ENCODE measurements at regions not wholly inside any gene's neighbourhood (a gene's known extent, or its start where the extent isn't known, plus 50 kb on each side); places are given as distances from the start of the nearest gene placed in this dataset.

- H3K9ac ChIP-seq, result no peak overlapping the region
- no peaks in the 10 kb centered on the region for H4K20me1 ChIP-seq (ENCODE audit: low read depth)
- Mint-ChIP-seq H3K27ac (no peak overlapping the region), H3K4me3 (no peak overlapping the region), H3K4me1 (peaks cover 32% of the 10 kb centered on the region), H3K36me3 (no peaks in the 10 kb centered on the region), H3K27me3 (ENCODE audit: insufficient read depth, low read depth) (peaks cover 4% of the 10 kb centered on the region), H3K9me3 (no peaks in the 10 kb centered on the region)
- no peaks in the 10 kb centered on the region for H3F3A ChIP-seq (ENCODE audit: low read depth)
- H3K9me3 ChIP-seq (ENCODE audit: low read depth), result no peaks in the 10 kb centered on the region
- no peak for DNase-seq (ENCODE audit: low spot score)
- H3K79me2 ChIP-seq (ENCODE audit: low read depth), result no peaks in the 10 kb centered on the region
- H3K4me3 ChIP-seq, result no peak overlapping the region
- H3K4me1 ChIP-seq, result peaks cover 17% of the 10 kb centered on the region
- peak overlapping the region; percentile 64 for H2AFZ ChIP-seq (replicated peaks)
- H3K27me3 ChIP-seq, result no peaks in the 10 kb centered on the region
- peak overlapping the region; percentile 40 for H3K4me2 ChIP-seq
- TF ChIP-seq CTCF (IDR thresholded peaks at IDR 0.05) (no peak), EZH2 (IDR thresholded peaks at IDR 0.05) (no peak)
- no peak overlapping the region for H3K27ac ChIP-seq
- H3K36me3 ChIP-seq, result no peaks in the 10 kb centered on the region
Measured at GRCh38 chr5:82359272-82359671, 81.1 kb upstream of the RPS23 start.

GRCh38 chr5:82358457-82358856, 80.3 kb upstream of the RPS23 start:
- no peak for TF ChIP-seq EZH2phosphoT487 (IDR thresholded peaks at IDR 0.05)
- TF ChIP-seq CTCF (IDR thresholded peaks at IDR 0.05), result no peak
- TF ChIP-seq EZH2 (IDR thresholded peaks at IDR 0.05), result no peak
- no peaks in the 10 kb centered on the region for H3K36me3 Mint-ChIP-seq

GRCh38 chr5:82356808-82357671, 78.9 kb upstream of the RPS23 start:
- Mint-ChIP-seq H3K36me3 (no peaks in the 10 kb centered on the region), H3K9me3 (no peaks in the 10 kb centered on the region), H3K27ac (no peak overlapping the region), H3K27me3 (ENCODE audit: insufficient read depth, low read depth) (no peaks in the 10 kb centered on the region), H3K4me3 (no peak overlapping the region), H3K4me1 (peaks cover 24% of the 10 kb centered on the region)
- Histone ChIP-seq H3K9me3 (ENCODE audit: low read depth) (no peaks in the 10 kb centered on the region), H3K4me1 (peaks cover 17% of the 10 kb centered on the region), H2AFZ (replicated peaks) (no peak overlapping the region), H3K9ac (no peak overlapping the region), H3K27ac (no peak overlapping the region), H3K27me3 (no peaks in the 10 kb centered on the region), H3K36me3 (no peaks in the 10 kb centered on the region), H4K20me1 (ENCODE audit: low read depth) (no peaks in the 10 kb centered on the region), H3K4me3 (no peak overlapping the region), H3K4me2 (no peak overlapping the region), H3K79me2 (ENCODE audit: low read depth) (no peaks in the 10 kb centered on the region), H3F3A (ENCODE audit: low read depth) (no peaks in the 10 kb centered on the region)
- DNase-seq (ENCODE audit: low spot score), result no peak
- TF ChIP-seq EZH2phosphoT487 (IDR thresholded peaks at IDR 0.05) (no peak), CTCF (IDR thresholded peaks at IDR 0.05) (no peak), EZH2 (IDR thresholded peaks at IDR 0.05) (no peak)

More at GRCh38 chr5:82358457-82358856, 80.3 kb upstream of the RPS23 start:
- Mint-ChIP-seq H3K4me1 (peaks cover 31% of the 10 kb centered on the region), H3K9me3 (no peaks in the 10 kb centered on the region), H3K27ac (no peak overlapping the region), H3K27me3 (ENCODE audit: insufficient read depth, low read depth) (peaks cover 4% of the 10 kb centered on the region), H3K4me3 (no peak overlapping the region)
- H3K9ac ChIP-seq, result no peak overlapping the region
- no peak overlapping the region for H3K4me3 ChIP-seq
- H3F3A ChIP-seq (ENCODE audit: low read depth), result no peaks in the 10 kb centered on the region
- H3K36me3 ChIP-seq, result no peaks in the 10 kb centered on the region
- H3K4me2 ChIP-seq, result no peak overlapping the region
- peaks cover 17% of the 10 kb centered on the region for H3K4me1 ChIP-seq
- no peak overlapping the region for H2AFZ ChIP-seq (replicated peaks)
- H4K20me1 ChIP-seq (ENCODE audit: low read depth), result no peaks in the 10 kb centered on the region
- no peaks in the 10 kb centered on the region for H3K27me3 ChIP-seq
- no peak overlapping the region for H3K27ac ChIP-seq
- DNase-seq (ENCODE audit: low spot score), result no peak
- H3K79me2 ChIP-seq (ENCODE audit: low read depth), result no peaks in the 10 kb centered on the region
- no peaks in the 10 kb centered on the region for H3K9me3 ChIP-seq (ENCODE audit: low read depth)
